ENCODE measurements at regions not wholly inside any gene's neighbourhood (a gene's known extent, or its start where the extent isn't known, plus 50 kb on each side); places are given as distances from the start of the nearest gene placed in this dataset.

DNA sequence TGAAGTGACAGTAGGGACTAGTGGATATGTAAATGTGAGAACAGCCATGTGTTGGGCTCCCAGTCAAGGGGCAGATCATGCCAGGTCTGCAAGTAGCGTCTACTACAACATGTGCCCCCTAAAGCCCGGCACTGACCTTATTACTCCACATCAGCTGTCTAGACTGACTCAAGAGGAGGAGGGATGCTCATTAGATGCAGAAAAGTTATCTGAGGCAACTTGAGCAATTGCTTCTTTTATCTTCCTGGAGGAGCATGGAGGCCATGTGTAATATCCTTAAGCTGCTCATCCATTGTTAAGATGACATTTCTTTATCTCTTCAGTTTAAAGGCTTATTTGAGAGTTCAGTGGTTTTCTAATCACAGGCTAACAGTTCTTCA, 404.7 kb upstream of the FLRT2 start:
- no peaks in the 10 kb centered on the region for H3K27me3 ChIP-seq
- TF ChIP-seq, protein P1, sequence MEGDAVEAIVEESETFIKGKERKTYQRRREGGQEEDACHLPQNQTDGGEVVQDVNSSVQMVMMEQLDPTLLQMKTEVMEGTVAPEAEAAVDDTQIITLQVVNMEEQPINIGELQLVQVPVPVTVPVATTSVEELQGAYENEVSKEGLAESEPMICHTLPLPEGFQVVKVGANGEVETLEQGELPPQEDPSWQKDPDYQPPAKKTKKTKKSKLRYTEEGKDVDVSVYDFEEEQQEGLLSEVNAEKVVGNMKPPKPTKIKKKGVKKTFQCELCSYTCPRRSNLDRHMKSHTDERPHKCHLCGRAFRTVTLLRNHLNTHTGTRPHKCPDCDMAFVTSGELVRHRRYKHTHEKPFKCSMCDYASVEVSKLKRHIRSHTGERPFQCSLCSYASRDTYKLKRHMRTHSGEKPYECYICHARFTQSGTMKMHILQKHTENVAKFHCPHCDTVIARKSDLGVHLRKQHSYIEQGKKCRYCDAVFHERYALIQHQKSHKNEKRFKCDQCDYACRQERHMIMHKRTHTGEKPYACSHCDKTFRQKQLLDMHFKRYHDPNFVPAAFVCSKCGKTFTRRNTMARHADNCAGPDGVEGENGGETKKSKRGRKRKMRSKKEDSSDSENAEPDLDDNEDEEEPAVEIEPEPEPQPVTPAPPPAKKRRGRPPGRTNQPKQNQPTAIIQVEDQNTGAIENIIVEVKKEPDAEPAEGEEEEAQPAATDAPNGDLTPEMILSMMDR (IDR thresholded peaks at IDR 0.05), result no peak
- TF ChIP-seq EP300 (IDR thresholded peaks at IDR 0.05) (no peak), POLR2AphosphoS5 (IDR thresholded peaks at IDR 0.05) (no peak), POLR2A (IDR thresholded peaks at IDR 0.05) (no peak)

DNA sequence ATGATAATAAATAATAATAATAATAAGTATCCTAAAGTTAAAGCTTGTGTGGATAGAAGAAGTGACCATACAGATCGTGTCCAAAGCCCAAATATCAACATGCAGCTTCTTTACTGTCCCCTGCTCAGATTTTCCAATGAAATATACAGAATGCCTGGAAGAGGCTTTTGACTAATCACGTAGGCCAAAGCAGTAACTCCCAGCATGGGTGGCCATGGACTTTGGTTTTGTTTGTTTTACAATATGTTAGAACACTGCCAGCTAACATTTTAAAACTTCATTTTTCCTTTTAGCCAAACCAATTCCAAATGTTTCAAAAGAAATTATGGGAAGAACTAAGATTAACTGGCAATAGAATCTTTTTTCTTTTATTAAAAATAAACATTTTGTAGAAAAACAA, 400.0 kb upstream of the FLRT2 start:
- DNase-seq (no peak), ATAC-seq (ENCODE audit: low FRiP score in 2 of 2) (no peak)
- WGBS, 2 donors, result 74 to 90% methylated on average over 2 of the region's 2 CpGs
- H3K9me3 ChIP-seq, result no peaks in the 10 kb centered on the region
- H3K36me3 ChIP-seq, result no peaks in the 10 kb centered on the region
- no peaks in the 10 kb centered on the region for H3K4me1 ChIP-seq
- TF ChIP-seq, protein P1 (IDR thresholded peaks at IDR 0.05), result no peak
- no peak for TF ChIP-seq EP300 (IDR thresholded peaks at IDR 0.05)
- TF ChIP-seq POLR2A (IDR thresholded peaks at IDR 0.05), result no peak
- no peak for TF ChIP-seq POLR2AphosphoS5 (IDR thresholded peaks at IDR 0.05)
- no peaks in the 10 kb centered on the region for H3K27me3 ChIP-seq
- H3K27ac ChIP-seq, result no peak overlapping the region
- no peak overlapping the region for H3K4me3 ChIP-seq

More for the DNA sequence above, 404.7 kb upstream of the FLRT2 start:
- WGBS, 2 donors, result 70 to 84% methylated on average over 2 of the region's 2 CpGs
- no peak overlapping the region for H3K27ac ChIP-seq
- no peaks in the 10 kb centered on the region for H3K4me1 ChIP-seq
- peak in 1 of 2 donors; percentile 46 for ATAC-seq (ENCODE audit: low FRiP score in 2 of 2)
- H3K36me3 ChIP-seq, result no peaks in the 10 kb centered on the region
- H3K9me3 ChIP-seq, result no peaks in the 10 kb centered on the region
- no peak for DNase-seq
- no peak overlapping the region for H3K4me3 ChIP-seq

DNA sequence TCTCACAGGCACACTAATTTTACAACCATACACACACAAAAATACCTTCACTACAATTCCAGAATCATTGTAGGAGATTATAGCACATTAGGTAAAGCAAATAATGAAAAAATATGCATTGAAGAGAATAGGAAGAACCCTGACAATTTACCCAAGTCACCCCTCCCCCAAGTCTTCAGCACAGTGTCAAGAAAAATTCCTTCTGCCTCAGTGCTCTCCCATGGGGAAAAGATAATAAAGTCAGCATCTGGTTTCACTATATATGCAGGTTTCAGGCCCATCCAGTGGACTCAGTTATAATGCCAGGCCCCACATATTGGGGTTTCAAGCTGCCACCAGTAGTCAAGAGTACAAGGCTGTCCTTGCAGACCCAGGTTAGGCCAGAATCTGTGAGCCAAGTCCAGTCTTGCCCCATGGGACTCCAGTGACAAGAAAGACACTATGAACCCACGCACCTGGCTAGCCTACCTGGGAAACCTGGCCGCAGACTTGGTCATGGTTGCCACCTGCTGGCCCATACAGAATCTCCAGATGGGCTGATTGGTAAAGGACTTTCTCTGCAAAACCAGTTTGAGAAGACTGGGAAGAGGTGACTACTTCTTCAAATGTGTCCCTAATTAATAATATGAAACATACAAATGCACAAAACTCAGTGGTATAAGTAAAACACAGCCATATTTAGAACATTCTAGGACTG, 398.6 kb upstream of the FLRT2 start:
- no peak overlapping the region for H3K4me3 ChIP-seq
- TF ChIP-seq, protein P1 (IDR thresholded peaks at IDR 0.05), result peak in 1 of 6 experiments; percentile 20
- TF ChIP-seq POLR2A (IDR thresholded peaks at IDR 0.05) (no peak), EP300 (IDR thresholded peaks at IDR 0.05) (no peak), POLR2AphosphoS5 (IDR thresholded peaks at IDR 0.05) (no peak)
- no peaks in the 10 kb centered on the region for H3K4me1 ChIP-seq
- ATAC-seq (ENCODE audit: low FRiP score in 2 of 2) (no peak), DNase-seq (peak in 1 of 2 donors; percentile 26)
- H3K27me3 ChIP-seq, result no peaks in the 10 kb centered on the region
- H3K27ac ChIP-seq, result no peak overlapping the region
- no peaks in the 10 kb centered on the region for H3K36me3 ChIP-seq
- H3K9me3 ChIP-seq, result no peaks in the 10 kb centered on the region
- WGBS, 2 donors, result 79 to 80% methylated on average over 1 to 2 of the region's 2 CpGs

DNA sequence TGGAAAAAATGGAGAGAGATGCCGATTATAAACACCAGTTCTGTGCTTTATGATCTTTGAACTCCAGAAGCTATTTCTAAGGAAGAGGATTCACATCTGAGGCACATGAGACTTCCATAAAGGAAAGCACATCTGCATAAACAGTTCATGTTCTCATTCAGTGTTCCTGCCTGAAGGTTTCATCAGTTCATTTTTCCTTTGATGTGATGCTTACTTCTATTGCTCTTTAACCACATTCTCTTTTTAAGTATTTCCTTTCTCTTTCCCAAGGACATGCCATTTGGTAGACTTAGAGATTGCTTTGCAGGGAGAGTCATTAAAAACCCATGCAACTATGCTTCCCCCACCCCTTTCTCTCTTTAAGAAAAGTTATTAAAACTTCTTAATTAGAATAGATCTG, 387.0 kb upstream of the FLRT2 start:
- TF ChIP-seq POLR2A (IDR thresholded peaks at IDR 0.05), result no peak
- TF ChIP-seq, protein P1 (IDR thresholded peaks at IDR 0.05), result no peak
- no peak for TF ChIP-seq EP300 (IDR thresholded peaks at IDR 0.05)
- TF ChIP-seq POLR2AphosphoS5 (IDR thresholded peaks at IDR 0.05), result no peak
- H3K4me1 ChIP-seq, result no peaks in the 10 kb centered on the region
- H3K36me3 ChIP-seq, result no peaks in the 10 kb centered on the region
- DNase-seq (no peak), ATAC-seq (ENCODE audit: low FRiP score in 2 of 2) (no peak)
- H3K9me3 ChIP-seq, result no peaks in the 10 kb centered on the region
- H3K27me3 ChIP-seq, result no peaks in the 10 kb centered on the region
- 60 to 68% methylated on average over 1 of the region's 1 CpG for WGBS, 2 donors
- H3K4me3 ChIP-seq, result no peak overlapping the region
- no peak overlapping the region for H3K27ac ChIP-seq

DNA sequence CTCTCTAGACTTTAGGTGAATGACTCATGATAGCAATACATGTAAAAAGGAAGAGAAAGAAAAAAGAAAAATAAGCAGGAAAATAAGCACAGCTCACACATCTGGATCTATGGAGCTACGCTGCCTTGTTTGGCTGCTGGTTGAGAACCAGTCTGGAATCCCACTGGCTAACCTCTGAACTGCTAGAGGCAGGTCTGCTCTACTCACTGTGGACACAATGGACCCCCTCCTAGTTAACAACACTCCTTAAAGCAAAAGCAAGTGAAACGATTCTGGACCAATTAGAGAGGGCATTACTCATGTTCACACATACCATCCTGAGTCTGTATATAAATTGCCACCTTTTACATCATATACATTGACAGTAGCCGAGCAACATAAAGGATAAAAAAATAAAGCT, 383.2 kb upstream of the FLRT2 start:
- ATAC-seq (ENCODE audit: low FRiP score in 2 of 2) (no peak), DNase-seq (no peak)
- Histone ChIP-seq H3K9me3 (no peaks in the 10 kb centered on the region), H3K4me3 (no peak overlapping the region), H3K36me3 (no peaks in the 10 kb centered on the region), H3K27ac (no peak overlapping the region), H3K27me3 (no peaks in the 10 kb centered on the region), H3K4me1 (no peaks in the 10 kb centered on the region)
- no peak for TF ChIP-seq EP300 (IDR thresholded peaks at IDR 0.05)
- TF ChIP-seq POLR2A (IDR thresholded peaks at IDR 0.05), result no peak
- TF ChIP-seq, protein P1 (IDR thresholded peaks at IDR 0.05), result no peak
- no peak for TF ChIP-seq POLR2AphosphoS5 (IDR thresholded peaks at IDR 0.05)
- 69 to 89% methylated on average over 3 of the region's 3 CpGs for WGBS, 2 donors

Data from upper lobe of left lung (tissue), 6 donors.